SK-N-SH (cell line): ENCODE measurements at regions not wholly inside any gene's neighbourhood (a gene's known extent, or its start where the extent isn't known, plus 50 kb on each side); places are given as distances from the start of the nearest gene placed in this dataset.

Source experiments
- CTCF ChIA-PET: fragments of 300-600, 350-600 bp; formaldehyde crosslinking; extraction: SDS; loops from one replicate; lab custom pipeline; 2021; lab: Yijun Ruan, JAX
- POLR2A ChIA-PET: fragments of 350-600 bp; sonication (Branson Sonifier 250); formaldehyde crosslinking; extraction: SDS; loops from one replicate; lab custom pipeline; 2020; ENCODE audit warnings: antibody characterized with exemption, inconsistent platforms; lab: Yijun Ruan, JAX
- DNase-seq: peaks from one replicate; pipeline ENCODE4 v3.0.0; 2012
- H2AFZ ChIP-seq: fragments of 200-600 bp; sonication (generic); 2 replicates; pipeline ENCODE4 v1.8.1; 2016; ENCODE audit warnings: antibody characterized with exemption, mild to moderate bottlenecking, low read depth
- H3F3A ChIP-seq: fragments of 200-600 bp; sonication (generic); replicated peaks from 2 replicates; pipeline ENCODE3; 2016; ENCODE audit warnings: antibody characterized with exemption, mild to moderate bottlenecking; ENCODE audit not compliant: insufficient read depth
- H3K27ac ChIP-seq, 2 experiments: fragments of 200-500 bp in 1 of 2; fragments of 200-600 bp in 1 of 2; sonication (Bioruptor generic) in 1 of 2; sonication (generic), shearing (Covaris generic) in 1 of 2; 2 replicates each; pipeline versions ENCODE4 v1.5.1 to v1.6.1; 2014 to 2016; ENCODE audit warnings: low read depth in 2 of 2, inconsistent platforms in 1 of 2, low read length in 1 of 2, mild to moderate bottlenecking in 1 of 2, mixed read lengths in 1 of 2
- H3K27me3 ChIP-seq: fragments of 200-600 bp; sonication (generic), shearing (Covaris generic); 2 replicates; pipeline ENCODE4 v1.6.1; 2016; ENCODE audit warnings: mixed run types; ENCODE audit not compliant: insufficient read depth
- H3K36me3 ChIP-seq, 2 experiments: fragments of 200-500 bp in 1 of 2; fragments of 200-600 bp in 1 of 2; sonication (Bioruptor generic) in 1 of 2; sonication (generic) in 1 of 2; replicated peaks in 1 of 2; 2 replicates each; pipeline versions ENCODE3 to v1.5.1; 2014 to 2016; ENCODE audit warnings: low read length in 1 of 2, mild to moderate bottlenecking in 1 of 2; ENCODE audit not compliant: insufficient read depth in 2 of 2, control insufficient read depth in 1 of 2
- H3K4me1 ChIP-seq, 2 experiments: fragments of 200-500 bp in 1 of 2; fragments of 200-600 bp in 1 of 2; sonication (Bioruptor generic) in 1 of 2; sonication (generic), shearing (Covaris generic) in 1 of 2; 2 replicates each; pipeline versions ENCODE4 v1.5.1 to v1.6.1; 2014 to 2016; ENCODE audit warnings: low read depth in 1 of 2, low read length in 1 of 2, mixed run types in 1 of 2; ENCODE audit not compliant: insufficient read depth in 2 of 2, control insufficient read depth in 1 of 2
- H3K4me2 ChIP-seq: fragments of 200-600 bp; sonication (generic), shearing (Covaris generic); 2 replicates; pipeline ENCODE4 v1.6.1; 2017; ENCODE audit warnings: mixed run types
- H3K4me3 ChIP-seq, 2 experiments: fragments of 200-500 bp in 1 of 2; fragments of 200-600 bp in 1 of 2; sonication (Bioruptor generic) in 1 of 2; sonication (generic), shearing (Covaris generic) in 1 of 2; 2 replicates each; pipeline versions ENCODE4 v1.5.1 to v1.8.1; 2014 to 2016; ENCODE audit warnings: low read depth in 2 of 2, inconsistent platforms in 1 of 2, low read length in 1 of 2, mild to moderate bottlenecking in 1 of 2, mixed read lengths in 1 of 2, moderate library complexity in 1 of 2
- H3K79me2 ChIP-seq: fragments of 200-600 bp; sonication (generic); 2 replicates; pipeline ENCODE4 v1.8.1; 2017; ENCODE audit warnings: mild to moderate bottlenecking; ENCODE audit not compliant: insufficient read depth
- H3K9ac ChIP-seq: fragments of 200-600 bp; sonication (generic); 2 replicates; pipeline ENCODE4 v1.6.1; 2017; ENCODE audit warnings: mixed run types
- H3K9me2 ChIP-seq: fragments of 200-600 bp; sonication (generic); 2 replicates; pipeline ENCODE4 v1.6.1; 2017; ENCODE audit warnings: mixed run types
- H3K9me3 ChIP-seq: fragments of 200-600 bp; sonication (generic); 2 replicates; pipeline ENCODE4 v1.6.1; 2017; ENCODE audit warnings: mixed run types, mild to moderate bottlenecking, moderate library complexity
- H4K20me1 ChIP-seq: fragments of 200-600 bp; sonication (generic); 2 replicates; pipeline ENCODE4 v1.6.1; 2017; ENCODE audit warnings: mild to moderate bottlenecking, mixed run types; ENCODE audit not compliant: insufficient read depth
- CHD2 ChIP-seq: fragments of 150-350 bp; IDR thresholded peaks from 2 replicates; pipeline ENCODE4 v1.6.1; 2018; ENCODE audit warnings: low read length; ENCODE audit not compliant: partially characterized antibody
- ELF1 ChIP-seq: IDR thresholded peaks from 2 replicates; pipeline ENCODE4 v1.4.0; 2012
- EP300 ChIP-seq, 2 experiments: IDR thresholded peaks; 2 replicates each; pipeline versions ENCODE4 v1.4.0 to v1.6.1; 2012; ENCODE audit warnings: borderline replicate concordance in 1 of 2, low read depth in 1 of 2, low read length in 1 of 2
- FOXJ3 ChIP-seq: sonication (generic); formaldehyde crosslinking; IDR thresholded peaks from 2 replicates; pipeline ENCODE4 v1.5.1; 2020; ENCODE audit warnings: mild to moderate bottlenecking, missing genetic modification reagents
- RAD21 ChIP-seq: IDR thresholded peaks from 2 replicates; pipeline ENCODE4 v1.6.1; 2012; ENCODE audit warnings: mild to moderate bottlenecking, low read length
- RCOR1 ChIP-seq: fragments of 150-350 bp; IDR thresholded peaks from 2 replicates; pipeline ENCODE4 v1.6.1; 2017; ENCODE audit warnings: antibody characterized with exemption, low read length
- SIN3A ChIP-seq: IDR thresholded peaks from 2 replicates; pipeline ENCODE4 v1.6.1; 2012; ENCODE audit warnings: low read depth, mild to moderate bottlenecking, low read length, moderate library complexity, borderline replicate concordance
- SMC3 ChIP-seq: IDR thresholded peaks from 2 replicates; pipeline ENCODE4 v1.6.1; 2012; ENCODE audit warnings: low read depth, low read length, improper control_type of control experiment
- TAF1 ChIP-seq: IDR thresholded peaks from 2 replicates; pipeline ENCODE4 v1.6.1; 2012; ENCODE audit warnings: low read depth, mild to moderate bottlenecking, low read length, moderate library complexity, borderline replicate concordance
- TCF12 ChIP-seq: IDR thresholded peaks from 2 replicates; pipeline ENCODE4 v1.4.0; 2012
- USF2 ChIP-seq: fragments of 150-350 bp; IDR thresholded peaks from 2 replicates; pipeline ENCODE4 v1.6.1; 2017; ENCODE audit warnings: antibody characterized with exemption, low read length, low read depth, borderline replicate concordance
- ZBTB33 ChIP-seq: IDR thresholded peaks from 2 replicates; pipeline ENCODE4 v1.4.0; 2012; ENCODE audit warnings: low read depth, borderline replicate concordance
- WGBS: methylation state at CpG from one replicate; pipeline ENCODE4 v1.1.6; 2017; ENCODE audit warnings: low lambda C conversion rate; 5-methylcytosine and 5-hydroxymethylcytosine counted together

- TF ChIP-seq ELF1, result no peak
- TF ChIP-seq USF2, result no peak
- TF ChIP-seq RCOR1, result no peak
- no peak for TF ChIP-seq SIN3A
- TF ChIP-seq, all 33 proteins: peak for 0
Measured at GRCh38 chr5:164422400-164422799, 917.0 kb downstream of the MAT2B start (continued).

GRCh38 chr5:164431634-164432304, 926.4 kb downstream of the MAT2B start:
- 65% methylated on average over 4 of the region's 4 CpGs for WGBS
- CTCF ChIA-PET, result no interaction called here
- Histone ChIP-seq H3K9me2 (no peaks in the 10 kb centered on the region), H3F3A (no peaks in the 10 kb centered on the region), H3K9ac (no peak overlapping the region), H3K9me3 (no peaks in the 10 kb centered on the region), H3K27me3 (no peaks in the 10 kb centered on the region), H3K27ac (peak overlapping the region in 1 of 2 experiments; percentile 47; a peak in 1 of 4 replicates), H3K36me3 (peaks cover 0 to 2% of the 10 kb centered on the region in 2 experiments), H3K4me2 (no peak overlapping the region), H3K4me3 (no peak overlapping the region), H3K79me2 (no peaks in the 10 kb centered on the region), H4K20me1 (no peaks in the 10 kb centered on the region), H3K4me1 (peaks cover 2 to 3% of the 10 kb centered on the region in 2 experiments; a peak in 2 of 4 replicates), H2AFZ (peak overlapping the region; percentile 29; the same call in 1 of the 2 replicates)
- no peak for DNase-seq
- POLR2A ChIA-PET, result no interaction called here
- TF ChIP-seq ZBTB33 (no peak), EP300 (IDR thresholded peaks at IDR 0.05; ENCODE audit: borderline replicate concordance in 1 of 2, low read depth in 1 of 2, low read length in 1 of 2) (no peak), TCF12 (no peak), TAF1 (no peak), FOXJ3 (CRISPR knock-in tag) (no peak), CHD2 (no peak), RAD21 (no peak), SMC3 (no peak)
